Neural crest cell (in vitro differentiated cells): ENCODE measurements at regions not wholly inside any gene's neighbourhood (a gene's known extent, or its start where the extent isn't known, plus 50 kb on each side); places are given as distances from the start of the nearest gene placed in this dataset.

Experiments
- DNase-seq: peaks from one replicate; pipeline ENCODE4 v3.0.0; 2021; ENCODE audit warnings: low read depth, mixed read lengths, low spot score
- H3K27ac Mint-ChIP-seq: one replicate; pipeline ENCODE4 v1.8.0; 2021; ENCODE audit warnings: mild to moderate bottlenecking, mixed read lengths; ENCODE audit not compliant: unreplicated experiment
- H3K27me3 Mint-ChIP-seq: 2 replicates; pipeline ENCODE4 v1.8.0; 2021; ENCODE audit warnings: low read depth, mild to moderate bottlenecking, mixed read lengths
- H3K36me3 Mint-ChIP-seq: 2 replicates; pipeline ENCODE4 v1.8.0; 2021; ENCODE audit warnings: low read depth, mild to moderate bottlenecking, mixed read lengths
- H3K4me1 Mint-ChIP-seq: 2 replicates; pipeline ENCODE4 v1.8.0; 2021; ENCODE audit warnings: mixed read lengths
- H3K4me3 Mint-ChIP-seq: one replicate; pipeline ENCODE4 v1.8.0; 2021; ENCODE audit warnings: mild to moderate bottlenecking, mixed read lengths
- H3K9me3 Mint-ChIP-seq: 2 replicates; pipeline ENCODE4 v1.8.0; 2021; ENCODE audit warnings: mixed read lengths
- CTCF ChIP-seq: fragments of 200-600 bp; sonication (generic); conservative IDR thresholded peaks from 2 replicates; pipeline ENCODE4 v1.5.0; 2021; ENCODE audit warnings: antibody characterized with exemption, mild to moderate bottlenecking

- peaks cover 7% of the 10 kb centered on the region for H3K27me3 Mint-ChIP-seq
- no peak overlapping the region for H3K4me3 Mint-ChIP-seq
- H3K9me3 Mint-ChIP-seq: peaks cover 12% of the 10 kb centered on the region
- no peak for DNase-seq
- H3K27ac Mint-ChIP-seq: no peak overlapping the region
- no peak for TF ChIP-seq CTCF
- peaks cover 22% of the 10 kb centered on the region for H3K4me1 Mint-ChIP-seq
- peaks cover 12% of the 10 kb centered on the region for H3K36me3 Mint-ChIP-seq
Observed at GRCh38 chr2:217267758-217268157, 407.9 kb upstream of the TNP1 start.

GRCh38 chr2:217263756-217264155 lies 403.9 kb upstream of the TNP1 start:
- H3K4me3 Mint-ChIP-seq: no peak overlapping the region
- no peak for DNase-seq
- no peak for TF ChIP-seq CTCF
- peaks cover 12% of the 10 kb centered on the region for H3K9me3 Mint-ChIP-seq
- no peak overlapping the region for H3K27ac Mint-ChIP-seq
- H3K36me3 Mint-ChIP-seq: peaks cover 12% of the 10 kb centered on the region
- H3K4me1 Mint-ChIP-seq: no peaks in the 10 kb centered on the region
- no peaks in the 10 kb centered on the region for H3K27me3 Mint-ChIP-seq

GRCh38 chr2:217262911-217263310 lies 403.0 kb upstream of the TNP1 start:
- no peak for TF ChIP-seq CTCF
- Mint-ChIP-seq H3K4me3 (no peak overlapping the region), H3K4me1 (no peaks in the 10 kb centered on the region), H3K36me3 (peaks cover 10% of the 10 kb centered on the region), H3K27ac (no peak overlapping the region), H3K27me3 (no peaks in the 10 kb centered on the region), H3K9me3 (peaks cover 10% of the 10 kb centered on the region)
- no peak for DNase-seq

GRCh38 chr2:217261452-217261851 lies 401.6 kb upstream of the TNP1 start:
- H3K36me3 Mint-ChIP-seq: peaks cover 5% of the 10 kb centered on the region
- H3K4me3 Mint-ChIP-seq: no peak overlapping the region
- H3K4me1 Mint-ChIP-seq: no peaks in the 10 kb centered on the region
- H3K9me3 Mint-ChIP-seq: peaks cover 2% of the 10 kb centered on the region
- DNase-seq: no peak
- no peaks in the 10 kb centered on the region for H3K27me3 Mint-ChIP-seq
- no peak for TF ChIP-seq CTCF
- H3K27ac Mint-ChIP-seq: no peak overlapping the region

GRCh38 chr2:217260441-217261115 lies 400.7 kb upstream of the TNP1 start:
- Mint-ChIP-seq H3K27me3 (no peaks in the 10 kb centered on the region), H3K36me3 (no peaks in the 10 kb centered on the region), H3K27ac (no peak overlapping the region), H3K9me3 (no peaks in the 10 kb centered on the region), H3K4me1 (peaks cover 5% of the 10 kb centered on the region), H3K4me3 (no peak overlapping the region)
- DNase-seq: no peak
- no peak for TF ChIP-seq CTCF
